ENCODE measurements at regions not wholly inside any gene's neighbourhood (a gene's known extent, or its start where the extent isn't known, plus 50 kb on each side); places are given as distances from the start of the nearest gene placed in this dataset.

DNA sequence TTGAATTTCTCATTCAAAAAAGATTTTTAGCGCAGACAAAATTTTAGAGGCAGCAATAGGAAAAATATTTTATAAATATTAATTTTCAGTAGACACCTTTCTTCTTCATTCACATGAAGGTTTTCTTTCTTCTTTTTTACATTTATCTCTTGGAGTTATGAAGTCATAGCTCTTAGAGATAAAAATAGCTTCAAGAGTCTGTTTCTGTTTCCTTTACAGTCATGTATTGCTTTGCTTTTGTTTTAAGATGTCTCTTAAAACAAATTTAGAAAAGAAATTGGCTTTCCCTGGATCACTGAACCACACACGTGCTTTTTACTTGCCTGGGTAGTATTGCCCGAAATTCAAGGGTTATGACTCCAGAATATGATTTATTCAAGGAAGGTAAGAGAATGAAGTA is 369.9 kb upstream of the LRRC7 start:
- ChIA-PET CTCF (no interaction called here), POLR2A (no interaction called here)
- no peak for TF ChIP-seq NFRKB (IDR thresholded peaks at IDR 0.05)
- TF ChIP-seq ARNT (IDR thresholded peaks at IDR 0.05), result no peak
- TF ChIP-seq FOXM1 (IDR thresholded peaks at IDR 0.05; ENCODE audit: borderline replicate concordance), result no peak
- no peak for TF ChIP-seq HDGF (IDR thresholded peaks at IDR 0.05; ENCODE audit: borderline replicate concordance)
- TF ChIP-seq FOXK2 (IDR thresholded peaks at IDR 0.05), result no peak
- TF ChIP-seq, protein P1, sequence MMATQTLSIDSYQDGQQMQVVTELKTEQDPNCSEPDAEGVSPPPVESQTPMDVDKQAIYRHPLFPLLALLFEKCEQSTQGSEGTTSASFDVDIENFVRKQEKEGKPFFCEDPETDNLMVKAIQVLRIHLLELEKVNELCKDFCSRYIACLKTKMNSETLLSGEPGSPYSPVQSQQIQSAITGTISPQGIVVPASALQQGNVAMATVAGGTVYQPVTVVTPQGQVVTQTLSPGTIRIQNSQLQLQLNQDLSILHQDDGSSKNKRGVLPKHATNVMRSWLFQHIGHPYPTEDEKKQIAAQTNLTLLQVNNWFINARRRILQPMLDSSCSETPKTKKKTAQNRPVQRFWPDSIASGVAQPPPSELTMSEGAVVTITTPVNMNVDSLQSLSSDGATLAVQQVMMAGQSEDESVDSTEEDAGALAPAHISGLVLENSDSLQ (IDR thresholded peaks at IDR 0.05), result no peak
- no peak for TF ChIP-seq TARDBP (IDR thresholded peaks at IDR 0.05)
- TF ChIP-seq CTBP1 (IDR thresholded peaks at IDR 0.05; ENCODE audit: borderline replicate concordance), result no peak
- TF ChIP-seq L3MBTL2 (conservative IDR thresholded peaks at IDR 0.05), result no peak
- no peak for TF ChIP-seq LEF1 (IDR thresholded peaks at IDR 0.05; ENCODE audit: borderline replicate concordance)
- no peak for TF ChIP-seq FOXA1 (IDR thresholded peaks at IDR 0.05)
- no peak for TF ChIP-seq SP1 (IDR thresholded peaks at IDR 0.05)
- DNase-seq (ENCODE audit: extremely low spot score), result no peak

DNA sequence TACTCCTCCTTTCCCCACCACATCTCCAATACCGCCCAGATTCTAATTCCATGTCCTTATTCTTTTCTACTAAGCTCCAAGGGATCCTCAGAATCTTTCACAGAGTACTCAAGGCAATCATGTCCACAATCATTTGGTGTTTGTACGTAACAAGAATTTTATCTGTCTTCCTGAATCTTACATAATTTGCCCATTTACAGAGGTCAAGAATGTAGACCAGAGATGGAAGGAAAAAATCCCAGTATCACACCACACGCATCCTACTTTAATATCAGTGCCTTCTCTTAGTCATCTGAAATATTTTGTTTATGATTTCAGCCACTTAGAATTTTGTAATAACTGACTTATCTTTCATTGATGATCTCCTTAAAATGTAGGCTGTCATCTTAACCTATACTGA is 366.0 kb upstream of the LRRC7 start:
- ChIA-PET CTCF (no interaction called here), POLR2A (no interaction called here)
- TF ChIP-seq BHLHE40 (IDR thresholded peaks at IDR 0.05; ENCODE audit: borderline replicate concordance), result no peak
- TF ChIP-seq ELF4 (IDR thresholded peaks at IDR 0.05), result no peak
- TF ChIP-seq FOXA1 (IDR thresholded peaks at IDR 0.05), result no peak
- TF ChIP-seq SP1 (IDR thresholded peaks at IDR 0.05), result no peak
- no peak for TF ChIP-seq HDGF (IDR thresholded peaks at IDR 0.05; ENCODE audit: borderline replicate concordance)
- TF ChIP-seq, protein P1 (IDR thresholded peaks at IDR 0.05), result no peak
- TF ChIP-seq FOXM1 (IDR thresholded peaks at IDR 0.05; ENCODE audit: borderline replicate concordance), result no peak
- no peak for TF ChIP-seq NFRKB (IDR thresholded peaks at IDR 0.05)
- no peak for TF ChIP-seq TARDBP (IDR thresholded peaks at IDR 0.05)
- TF ChIP-seq SUZ12 (IDR thresholded peaks at IDR 0.05), result no peak
- TF ChIP-seq ZNF384 (IDR thresholded peaks at IDR 0.05), result no peak
- TF ChIP-seq LEF1 (IDR thresholded peaks at IDR 0.05; ENCODE audit: borderline replicate concordance), result no peak
- TF ChIP-seq CTBP1 (IDR thresholded peaks at IDR 0.05; ENCODE audit: borderline replicate concordance), result no peak
- no peak for DNase-seq (ENCODE audit: extremely low spot score)

DNA sequence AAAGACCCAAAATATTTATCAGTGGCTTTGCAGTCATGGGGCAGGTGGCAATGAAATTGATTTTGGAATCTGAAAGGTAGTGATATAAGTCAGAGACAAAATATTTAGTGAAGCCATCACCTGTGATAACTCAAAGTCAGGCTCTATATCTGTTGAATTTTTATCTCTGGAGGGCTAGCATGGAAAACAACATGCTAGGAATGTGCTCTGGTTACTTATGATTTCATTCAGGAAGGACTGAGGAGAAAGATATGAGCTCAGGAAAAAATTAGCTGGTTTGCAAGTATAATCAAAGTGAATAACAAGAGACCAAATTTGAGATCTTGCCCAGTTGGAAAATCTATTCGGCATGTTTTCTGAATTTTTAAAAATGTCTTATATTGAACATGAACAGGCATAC is 364.6 kb upstream of the LRRC7 start:
- no peak for TF ChIP-seq FOXK2 (IDR thresholded peaks at IDR 0.05)
- no peak for TF ChIP-seq FOXM1 (IDR thresholded peaks at IDR 0.05; ENCODE audit: borderline replicate concordance)
- TF ChIP-seq SUZ12 (IDR thresholded peaks at IDR 0.05), result no peak
- TF ChIP-seq TARDBP (IDR thresholded peaks at IDR 0.05), result no peak
- TF ChIP-seq ZNF384 (IDR thresholded peaks at IDR 0.05), result no peak
- no peak for TF ChIP-seq SP1 (IDR thresholded peaks at IDR 0.05)
- no peak for TF ChIP-seq BHLHE40 (IDR thresholded peaks at IDR 0.05; ENCODE audit: borderline replicate concordance)
- no peak for TF ChIP-seq ARNT (IDR thresholded peaks at IDR 0.05)
- TF ChIP-seq CTBP1 (IDR thresholded peaks at IDR 0.05; ENCODE audit: borderline replicate concordance), result no peak
- TF ChIP-seq FOXA1 (IDR thresholded peaks at IDR 0.05), result no peak
- no peak for TF ChIP-seq NFRKB (IDR thresholded peaks at IDR 0.05)
- no peak for TF ChIP-seq HDGF (IDR thresholded peaks at IDR 0.05; ENCODE audit: borderline replicate concordance)
- TF ChIP-seq LEF1 (IDR thresholded peaks at IDR 0.05; ENCODE audit: borderline replicate concordance), result no peak
- TF ChIP-seq, protein P1 (IDR thresholded peaks at IDR 0.05), result no peak
- no peak for TF ChIP-seq ELF4 (IDR thresholded peaks at IDR 0.05)
- no peak for TF ChIP-seq L3MBTL2 (conservative IDR thresholded peaks at IDR 0.05)
- ChIA-PET CTCF (no interaction called here), POLR2A (no interaction called here)
- DNase-seq (ENCODE audit: extremely low spot score), result no peak

DNA sequence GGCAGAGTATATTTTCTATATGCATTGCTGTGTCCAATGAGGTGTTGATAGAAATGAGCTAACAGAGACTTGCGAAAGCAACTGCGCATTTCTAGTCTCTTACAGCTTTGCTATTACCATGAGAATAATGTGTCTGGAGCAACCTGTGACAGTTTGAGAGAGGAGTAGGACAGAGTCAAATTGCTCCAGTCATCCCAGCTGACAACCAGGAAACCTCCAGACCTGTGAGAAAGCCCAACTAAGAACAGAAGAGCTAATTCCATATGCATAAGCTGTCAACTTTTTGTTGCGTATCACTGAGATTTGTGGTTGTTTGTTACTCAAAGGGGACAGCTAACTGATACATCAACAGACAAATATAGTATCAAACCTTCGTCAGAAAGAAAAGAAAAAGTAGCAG is 354.1 kb upstream of the LRRC7 start:
- ChIA-PET POLR2A (no interaction called here), CTCF (no interaction called here)
- DNase-seq (ENCODE audit: extremely low spot score), result no peak
- TF ChIP-seq TARDBP (IDR thresholded peaks at IDR 0.05) (no peak), FOXA1 (IDR thresholded peaks at IDR 0.05) (no peak), ARNT (IDR thresholded peaks at IDR 0.05) (no peak), FOXM1 (IDR thresholded peaks at IDR 0.05; ENCODE audit: borderline replicate concordance) (no peak), HDGF (IDR thresholded peaks at IDR 0.05; ENCODE audit: borderline replicate concordance) (no peak), ZNF384 (IDR thresholded peaks at IDR 0.05) (no peak), ELF4 (IDR thresholded peaks at IDR 0.05) (no peak), LEF1 (IDR thresholded peaks at IDR 0.05; ENCODE audit: borderline replicate concordance) (no peak)

DNA sequence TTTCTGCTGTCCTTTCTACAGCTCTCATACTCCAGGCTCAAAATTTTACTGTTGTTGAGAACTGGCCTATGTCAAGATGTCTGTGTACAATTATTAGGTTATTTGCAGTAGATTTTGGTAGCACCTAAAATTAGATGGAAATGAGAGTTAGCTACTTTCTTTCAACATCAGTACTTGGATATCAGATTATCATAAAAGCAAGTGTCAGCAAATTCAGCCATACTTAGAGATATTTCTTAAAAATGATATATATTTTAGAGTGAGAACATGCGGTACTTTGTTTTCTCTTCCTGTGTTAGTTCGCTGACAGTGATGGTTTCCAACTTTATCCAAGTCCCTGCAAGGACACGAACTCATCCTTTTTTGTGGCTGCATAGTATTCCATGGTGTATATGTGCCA is 351.8 kb upstream of the LRRC7 start:
- CTCF ChIA-PET, result no interaction called here
- TF ChIP-seq SP1 (IDR thresholded peaks at IDR 0.05), result no peak
- no peak for TF ChIP-seq ZNF384 (IDR thresholded peaks at IDR 0.05)
- TF ChIP-seq, protein P1 (IDR thresholded peaks at IDR 0.05), result no peak
- no peak for TF ChIP-seq ARNT (IDR thresholded peaks at IDR 0.05)
- TF ChIP-seq CTBP1 (IDR thresholded peaks at IDR 0.05; ENCODE audit: borderline replicate concordance), result no peak
- TF ChIP-seq NFRKB (IDR thresholded peaks at IDR 0.05), result no peak
- no peak for TF ChIP-seq SUZ12 (IDR thresholded peaks at IDR 0.05)
- no peak for TF ChIP-seq BHLHE40 (IDR thresholded peaks at IDR 0.05; ENCODE audit: borderline replicate concordance)
- TF ChIP-seq HDGF (IDR thresholded peaks at IDR 0.05; ENCODE audit: borderline replicate concordance), result no peak
- TF ChIP-seq ELF4 (IDR thresholded peaks at IDR 0.05), result no peak
- TF ChIP-seq LEF1 (IDR thresholded peaks at IDR 0.05; ENCODE audit: borderline replicate concordance), result no peak
- TF ChIP-seq L3MBTL2 (conservative IDR thresholded peaks at IDR 0.05), result no peak
- TF ChIP-seq TARDBP (IDR thresholded peaks at IDR 0.05), result no peak

DNA sequence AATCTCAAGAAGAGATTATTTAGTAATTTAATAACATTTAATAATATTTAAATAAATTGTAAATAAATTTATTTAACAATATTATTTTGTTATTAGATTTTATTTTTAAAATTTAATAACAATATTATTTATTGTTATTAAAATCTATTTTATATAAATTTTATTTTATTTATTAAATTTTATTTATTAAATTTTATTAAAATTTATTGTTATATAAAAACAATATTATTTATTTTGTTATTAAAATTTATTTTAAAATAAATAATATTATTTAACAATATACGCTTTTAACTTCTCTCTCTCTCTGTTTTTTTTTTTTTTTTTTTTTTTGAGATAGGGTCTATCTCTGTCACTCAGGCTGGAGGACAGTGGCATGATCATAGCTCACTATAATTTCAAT is 347.1 kb upstream of the LRRC7 start:
- DNase-seq (ENCODE audit: extremely low spot score), result no peak
- ChIA-PET CTCF (no interaction called here), POLR2A (no interaction called here)
- TF ChIP-seq ZNF384 (IDR thresholded peaks at IDR 0.05), result no peak
- no peak for TF ChIP-seq LEF1 (IDR thresholded peaks at IDR 0.05; ENCODE audit: borderline replicate concordance)
- no peak for TF ChIP-seq BHLHE40 (IDR thresholded peaks at IDR 0.05; ENCODE audit: borderline replicate concordance)
- no peak for TF ChIP-seq TARDBP (IDR thresholded peaks at IDR 0.05)

More for the DNA sequence above, 351.8 kb upstream of the LRRC7 start:
- no peak for DNase-seq (ENCODE audit: extremely low spot score)
- POLR2A ChIA-PET, result no interaction called here

Measured in HEK293T (cell line).